ENCODE measurements at regions not wholly inside any gene's neighbourhood (a gene's known extent, or its start where the extent isn't known, plus 50 kb on each side); places are given as distances from the start of the nearest gene placed in this dataset.
"Not testable (repeated sequence)": the region's sequence is repeated elsewhere in the genome, so short reads cannot be mapped to it uniquely, and the experiment has no call there.

DNA sequence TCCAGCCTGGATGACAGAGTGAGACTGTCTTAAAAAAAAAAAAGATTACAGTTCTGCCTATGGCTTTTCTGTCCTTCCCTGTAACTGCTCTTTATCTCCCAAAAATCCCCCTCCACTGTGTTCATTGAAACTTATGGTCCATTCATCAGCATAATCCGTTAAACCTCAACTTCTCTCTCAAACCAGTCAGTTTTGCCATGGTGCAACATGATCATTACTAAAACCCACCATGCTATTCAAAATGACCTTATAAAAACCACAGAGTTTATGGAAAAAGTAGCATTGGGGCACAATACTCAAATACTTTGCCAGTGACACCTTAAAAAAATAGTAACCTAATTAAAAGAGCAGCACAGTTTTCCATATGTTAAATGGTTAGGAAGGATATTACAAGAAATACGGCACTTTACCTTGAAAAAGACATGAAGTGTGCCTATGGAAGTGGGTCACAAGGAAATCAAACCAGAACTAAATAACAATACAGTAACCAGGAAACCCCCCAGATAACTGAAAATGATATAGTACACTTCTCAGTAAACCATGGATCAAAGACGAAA is 74.0 kb upstream of the ST8SIA6 start:
- H3K27ac ChIP-seq: no peak overlapping the region
- 86 to 91% (median 87%) methylated on average over 3 of the region's 3 CpGs for WGBS, 3 donors
- TF ChIP-seq EP300 (IDR thresholded peaks at IDR 0.05) (no peak), POLR2A (IDR thresholded peaks at IDR 0.05) (no peak)
- TF ChIP-seq, protein P1, sequence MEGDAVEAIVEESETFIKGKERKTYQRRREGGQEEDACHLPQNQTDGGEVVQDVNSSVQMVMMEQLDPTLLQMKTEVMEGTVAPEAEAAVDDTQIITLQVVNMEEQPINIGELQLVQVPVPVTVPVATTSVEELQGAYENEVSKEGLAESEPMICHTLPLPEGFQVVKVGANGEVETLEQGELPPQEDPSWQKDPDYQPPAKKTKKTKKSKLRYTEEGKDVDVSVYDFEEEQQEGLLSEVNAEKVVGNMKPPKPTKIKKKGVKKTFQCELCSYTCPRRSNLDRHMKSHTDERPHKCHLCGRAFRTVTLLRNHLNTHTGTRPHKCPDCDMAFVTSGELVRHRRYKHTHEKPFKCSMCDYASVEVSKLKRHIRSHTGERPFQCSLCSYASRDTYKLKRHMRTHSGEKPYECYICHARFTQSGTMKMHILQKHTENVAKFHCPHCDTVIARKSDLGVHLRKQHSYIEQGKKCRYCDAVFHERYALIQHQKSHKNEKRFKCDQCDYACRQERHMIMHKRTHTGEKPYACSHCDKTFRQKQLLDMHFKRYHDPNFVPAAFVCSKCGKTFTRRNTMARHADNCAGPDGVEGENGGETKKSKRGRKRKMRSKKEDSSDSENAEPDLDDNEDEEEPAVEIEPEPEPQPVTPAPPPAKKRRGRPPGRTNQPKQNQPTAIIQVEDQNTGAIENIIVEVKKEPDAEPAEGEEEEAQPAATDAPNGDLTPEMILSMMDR (IDR thresholded peaks at IDR 0.05): no peak

DNA sequence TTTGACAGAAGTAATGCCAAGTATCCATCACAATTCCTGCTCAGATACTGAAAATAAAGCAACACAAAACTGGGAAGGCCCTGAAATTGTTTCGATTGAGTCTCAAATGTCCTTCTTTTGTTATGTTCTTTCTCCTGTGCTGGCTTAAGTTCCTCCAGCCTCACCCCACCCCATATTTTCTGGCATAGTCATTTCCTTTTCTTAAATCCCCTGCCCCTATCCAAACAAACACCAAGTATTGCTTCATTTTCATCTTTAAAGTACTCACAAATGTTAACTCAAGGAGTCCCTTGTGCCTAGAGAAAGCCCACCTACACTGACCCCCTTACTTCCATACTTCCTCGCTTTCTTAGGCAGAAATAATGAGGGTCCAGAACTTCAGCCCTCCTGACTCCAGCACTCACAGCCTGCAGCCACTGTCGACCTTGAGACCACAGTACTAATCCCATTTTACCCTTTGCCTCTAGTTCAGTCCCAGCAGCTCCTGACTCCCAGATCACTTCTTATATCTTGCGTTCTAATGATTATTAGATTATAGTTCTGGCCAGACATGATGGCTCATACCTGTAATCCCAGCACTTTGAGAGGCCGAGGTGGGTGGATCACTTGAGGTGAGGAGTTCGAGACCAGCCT is 73.2 kb upstream of the ST8SIA6 start:
- no peak overlapping the region for H3K27ac ChIP-seq
- WGBS, 3 donors: 78 to 84% (median 81%) methylated on average over 6 of the region's 6 CpGs
- H3K27me3 ChIP-seq: no peaks in the 10 kb centered on the region
- no peak overlapping the region for H3K4me3 ChIP-seq
- TF ChIP-seq, protein P1 (IDR thresholded peaks at IDR 0.05): no peak
- no peak for TF ChIP-seq EP300 (IDR thresholded peaks at IDR 0.05)
- TF ChIP-seq POLR2A (IDR thresholded peaks at IDR 0.05): no peak
- H3K4me1 ChIP-seq (ENCODE audit: insufficient read depth): no peaks in the 10 kb centered on the region
- no peak for DNase-seq
- no peaks in the 10 kb centered on the region for H3K9me3 ChIP-seq
- H3K36me3 ChIP-seq: no peaks in the 10 kb centered on the region
- intact Hi-C loops (cut with DNase I): no loop called here

More for the DNA sequence above, 74.0 kb upstream of the ST8SIA6 start:
- no peak for DNase-seq
- Histone ChIP-seq H3K4me3 (no peak overlapping the region), H3K4me1 (ENCODE audit: insufficient read depth) (no peaks in the 10 kb centered on the region), H3K36me3 (no peaks in the 10 kb centered on the region), H3K27me3 (no peaks in the 10 kb centered on the region), H3K9me3 (no peaks in the 10 kb centered on the region)
- intact Hi-C loops (cut with DNase I): no loop called here

DNA sequence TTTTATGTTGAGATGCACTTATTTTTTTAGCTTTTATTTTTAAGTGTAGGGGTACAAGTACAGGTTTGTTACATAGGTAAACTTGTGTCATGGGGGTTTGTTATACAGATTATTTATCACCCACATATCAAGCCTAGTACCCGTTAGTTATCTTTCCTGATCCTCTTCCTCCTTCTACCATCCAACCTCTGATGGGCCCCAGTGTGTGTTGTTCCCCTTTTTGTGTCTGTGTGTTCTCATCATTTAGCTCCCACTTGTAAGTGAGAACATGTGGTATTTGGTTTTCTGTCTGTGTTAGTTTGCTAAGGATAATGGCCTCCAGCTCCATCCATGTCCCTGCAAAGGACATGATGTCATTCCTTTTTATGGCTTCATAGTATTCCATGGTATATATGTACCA is 72.2 kb upstream of the ST8SIA6 start:
- H3K36me3 ChIP-seq; H3K27ac ChIP-seq; H3K4me1 ChIP-seq (ENCODE audit: insufficient read depth); H3K27me3 ChIP-seq; intact Hi-C loops (cut with DNase I); DNase-seq; H3K4me3 ChIP-seq; H3K9me3 ChIP-seq: not testable (repeated sequence)
- WGBS, 3 donors: 65 to 71% (median 71%) methylated on average over 1 of the region's 1 CpG

DNA sequence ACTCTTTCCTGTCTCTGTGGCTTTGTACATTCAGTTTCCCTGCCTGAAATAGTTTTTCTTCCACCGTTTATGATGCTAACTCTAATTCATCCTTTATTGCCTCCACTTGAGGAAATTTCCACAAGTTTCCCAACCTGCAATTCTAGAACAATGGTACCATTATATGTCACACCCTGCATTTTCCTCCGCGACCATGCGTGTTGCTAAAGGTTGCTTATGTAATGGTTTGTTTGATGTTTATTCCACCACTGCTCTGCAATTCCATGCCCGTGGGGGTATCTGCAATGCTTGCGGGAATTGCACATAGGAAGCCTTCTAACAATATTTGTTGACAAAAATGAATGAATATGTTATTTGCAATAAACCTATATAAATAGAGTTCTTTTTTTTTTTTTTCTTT is 69.5 kb upstream of the ST8SIA6 start:
- Histone ChIP-seq H3K36me3 (no peaks in the 10 kb centered on the region), H3K27ac (no peak overlapping the region), H3K4me1 (ENCODE audit: insufficient read depth) (no peaks in the 10 kb centered on the region), H3K9me3 (no peaks in the 10 kb centered on the region), H3K27me3 (no peaks in the 10 kb centered on the region), H3K4me3 (no peak overlapping the region)
- TF ChIP-seq POLR2A (IDR thresholded peaks at IDR 0.05) (no peak), EP300 (IDR thresholded peaks at IDR 0.05) (no peak)
- TF ChIP-seq, protein P1 (IDR thresholded peaks at IDR 0.05): no peak
- intact Hi-C loops (cut with DNase I): no loop called here
- no peak for DNase-seq
- WGBS, 3 donors: 87 to 91% (median 88%) methylated on average over 6 of the region's 6 CpGs

DNA sequence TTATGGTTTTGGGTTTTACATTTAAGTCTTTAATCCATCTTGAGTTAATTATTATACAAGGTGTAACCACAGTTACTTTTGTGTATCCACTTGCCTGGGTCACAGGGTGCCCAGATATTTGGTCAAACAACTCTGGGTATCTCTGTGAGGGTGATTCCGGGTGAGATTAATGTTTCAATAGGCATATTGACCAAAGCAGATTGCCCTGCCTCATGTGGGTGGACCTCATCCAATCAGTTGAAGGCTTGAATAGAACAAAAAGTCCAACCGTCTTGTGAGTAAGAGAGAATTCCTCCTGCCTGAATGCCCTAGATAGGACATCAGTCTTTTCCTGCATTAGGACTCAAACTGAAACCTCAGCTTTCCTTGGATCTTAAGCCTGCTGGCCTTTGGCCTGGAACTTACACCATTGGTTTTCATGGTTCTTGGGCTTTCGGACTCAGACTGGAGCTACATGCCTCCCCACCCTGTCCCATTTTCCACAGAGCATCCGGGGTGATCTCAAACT is 68.9 kb upstream of the ST8SIA6 start:
- TF ChIP-seq, protein P1 (IDR thresholded peaks at IDR 0.05): no peak
- TF ChIP-seq EP300 (IDR thresholded peaks at IDR 0.05) (no peak), POLR2A (IDR thresholded peaks at IDR 0.05) (no peak)
- WGBS, 3 donors: 94% methylated on average over 4 of the region's 4 CpGs

DNA sequence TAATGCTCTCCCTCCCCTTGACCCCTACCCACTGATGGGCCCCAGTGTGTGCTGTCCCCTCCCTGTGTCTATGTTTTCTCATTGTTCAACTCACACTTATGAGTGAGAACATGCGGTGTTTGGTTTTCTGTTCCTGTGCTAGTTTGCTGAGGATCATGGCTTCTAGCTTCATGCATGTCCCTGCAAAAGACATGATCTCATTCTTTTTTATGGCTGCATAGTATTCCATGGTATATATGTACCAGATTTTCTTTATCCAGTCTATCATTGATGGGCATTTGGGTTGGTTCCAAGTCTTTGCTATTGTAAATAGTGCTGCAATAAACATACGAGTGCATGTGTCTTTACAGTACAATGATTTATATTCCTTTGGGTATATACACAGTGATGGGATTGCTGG is 67.9 kb upstream of the ST8SIA6 start:
- WGBS, 3 donors: 89 to 98% (median 93%) methylated on average over 2 of the region's 2 CpGs
- H3K4me1 ChIP-seq (ENCODE audit: insufficient read depth); intact Hi-C loops (cut with DNase I); H3K9me3 ChIP-seq; H3K4me3 ChIP-seq; H3K36me3 ChIP-seq; H3K27ac ChIP-seq; H3K27me3 ChIP-seq; DNase-seq: not testable (repeated sequence)

More for the DNA sequence above, 68.9 kb upstream of the ST8SIA6 start:
- Histone ChIP-seq H3K9me3 (no peaks in the 10 kb centered on the region), H3K36me3 (no peaks in the 10 kb centered on the region), H3K27me3 (no peaks in the 10 kb centered on the region), H3K27ac (no peak overlapping the region), H3K4me3 (no peak overlapping the region), H3K4me1 (ENCODE audit: insufficient read depth) (no peaks in the 10 kb centered on the region)
- no peak for DNase-seq
- intact Hi-C loops (cut with DNase I): no loop called here
